ENCODE measurements at regions not wholly inside any gene's neighbourhood (a gene's known extent, or its start where the extent isn't known, plus 50 kb on each side); places are given as distances from the start of the nearest gene placed in this dataset.

GRCh38 chr6:81485395-81485794 is 267.1 kb downstream of the TENT5A start:
- TF ChIP-seq CTCF (IDR thresholded peaks at IDR 0.05; ENCODE audit: poor library complexity) (no peak), EZH2phosphoT487 (IDR thresholded peaks at IDR 0.05; ENCODE audit: low read depth, severe bottlenecking, unreplicated experiment) (no peak), EZH2 (IDR thresholded peaks at IDR 0.05; ENCODE audit: borderline replicate concordance) (no peak)

All from hepatocyte (in vitro differentiated cells).